IPS-15b (cell line): ENCODE measurements at regions not wholly inside any gene's neighbourhood (a gene's known extent, or its start where the extent isn't known, plus 50 kb on each side); places are given as distances from the start of the nearest gene placed in this dataset.
"Not testable (repeated sequence)": the region's sequence is repeated elsewhere in the genome, so short reads cannot be mapped to it uniquely, and the experiment has no call there.

Source experiments
- H3K27me3 ChIP-seq: one replicate; pipeline ENCODE4 v1.6.1; 2013; ENCODE audit warnings: low read length; ENCODE audit not compliant: control insufficient read depth, insufficient read depth
- H3K36me3 ChIP-seq: one replicate; pipeline ENCODE4 v1.6.1; 2013; ENCODE audit warnings: low read length; ENCODE audit not compliant: control insufficient read depth, insufficient read depth
- H3K4me1 ChIP-seq: one replicate; pipeline ENCODE4 v1.6.1; 2013; ENCODE audit warnings: mild to moderate bottlenecking, low read length; ENCODE audit not compliant: control insufficient read depth, insufficient read depth
- H3K4me3 ChIP-seq: one replicate; pipeline ENCODE4 v1.5.1; 2013; ENCODE audit warnings: low read depth, low read length
- H3K9ac ChIP-seq: one replicate; pipeline ENCODE4 v1.6.1; 2013; ENCODE audit warnings: low read depth, mild to moderate bottlenecking, low read length
- H3K9me3 ChIP-seq: one replicate; pipeline ENCODE4 v1.6.1; 2013; ENCODE audit warnings: mild to moderate bottlenecking, low read length; ENCODE audit not compliant: control insufficient read depth, insufficient read depth

DNA sequence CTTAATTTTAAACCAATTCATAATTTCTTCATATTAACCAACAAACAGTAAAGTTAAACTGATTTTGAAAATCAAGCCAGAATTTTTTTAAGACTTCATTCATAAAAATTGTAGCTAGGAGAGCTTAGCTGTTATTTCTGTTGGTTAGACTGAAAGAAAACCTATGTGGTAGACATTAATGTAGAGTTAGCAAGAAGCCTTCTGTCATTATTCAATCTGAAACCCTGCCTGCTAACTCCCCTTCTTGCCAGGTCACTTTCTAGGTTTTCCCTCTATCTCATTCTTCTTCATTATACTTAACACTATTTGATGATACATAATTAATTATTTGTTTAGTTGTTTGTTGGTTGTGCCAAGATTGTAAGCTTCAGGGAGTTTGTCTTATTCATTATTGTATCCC is 304.3 kb upstream of the MEF2C start:
- H3K27me3 ChIP-seq: no peaks in the 10 kb centered on the region
- no peak overlapping the region for H3K9ac ChIP-seq
- H3K36me3 ChIP-seq: no peaks in the 10 kb centered on the region
- no peak overlapping the region for H3K4me3 ChIP-seq
- H3K4me1 ChIP-seq: no peaks in the 10 kb centered on the region
- H3K9me3 ChIP-seq: no peaks in the 10 kb centered on the region

DNA sequence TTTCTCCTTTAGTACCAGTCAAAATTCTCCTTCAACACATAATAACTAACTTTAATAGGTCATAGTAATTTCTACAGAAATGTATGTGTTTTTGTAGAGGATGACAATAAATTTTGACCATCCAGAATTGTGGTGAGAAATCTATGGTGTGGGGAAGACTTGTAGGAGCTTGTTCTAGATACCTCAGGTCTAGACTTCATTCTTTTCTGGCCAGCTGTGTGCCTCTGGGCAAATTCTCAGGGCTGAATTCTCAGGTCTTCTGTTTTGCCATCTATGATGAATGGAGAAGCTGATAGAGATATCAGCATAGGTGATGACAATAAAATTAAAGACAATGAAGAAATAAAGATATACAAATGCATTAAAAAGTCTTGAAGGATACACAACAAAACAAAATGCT is 298.6 kb upstream of the MEF2C start:
- H3K36me3 ChIP-seq: no peaks in the 10 kb centered on the region
- no peaks in the 10 kb centered on the region for H3K9me3 ChIP-seq
- no peak overlapping the region for H3K9ac ChIP-seq
- no peaks in the 10 kb centered on the region for H3K4me1 ChIP-seq
- H3K27me3 ChIP-seq: no peaks in the 10 kb centered on the region
- no peak overlapping the region for H3K4me3 ChIP-seq

DNA sequence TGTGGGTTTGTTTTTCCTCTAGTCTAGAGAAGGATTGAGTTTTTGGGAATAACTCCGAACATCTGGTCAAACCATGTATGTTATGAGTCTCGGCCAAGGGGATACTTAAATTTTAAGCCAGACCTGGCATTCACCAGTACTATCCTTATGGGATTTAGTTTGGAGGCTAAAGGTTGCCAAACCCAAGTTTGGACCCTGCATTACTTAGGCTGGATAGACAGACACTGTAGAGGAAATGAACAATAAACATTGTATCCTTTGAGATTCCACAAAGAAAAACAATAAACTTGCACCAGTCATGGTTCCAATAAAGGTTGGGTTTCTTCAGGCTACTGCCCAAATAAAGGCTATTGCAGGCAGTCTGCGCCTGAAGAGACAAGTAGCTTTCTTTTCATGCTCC is 296.7 kb upstream of the MEF2C start:
- no peaks in the 10 kb centered on the region for H3K9me3 ChIP-seq
- H3K36me3 ChIP-seq: no peaks in the 10 kb centered on the region
- H3K27me3 ChIP-seq: no peaks in the 10 kb centered on the region
- no peaks in the 10 kb centered on the region for H3K4me1 ChIP-seq
- H3K9ac ChIP-seq: peak overlapping the region; percentile 3
- H3K4me3 ChIP-seq: no peak overlapping the region

DNA sequence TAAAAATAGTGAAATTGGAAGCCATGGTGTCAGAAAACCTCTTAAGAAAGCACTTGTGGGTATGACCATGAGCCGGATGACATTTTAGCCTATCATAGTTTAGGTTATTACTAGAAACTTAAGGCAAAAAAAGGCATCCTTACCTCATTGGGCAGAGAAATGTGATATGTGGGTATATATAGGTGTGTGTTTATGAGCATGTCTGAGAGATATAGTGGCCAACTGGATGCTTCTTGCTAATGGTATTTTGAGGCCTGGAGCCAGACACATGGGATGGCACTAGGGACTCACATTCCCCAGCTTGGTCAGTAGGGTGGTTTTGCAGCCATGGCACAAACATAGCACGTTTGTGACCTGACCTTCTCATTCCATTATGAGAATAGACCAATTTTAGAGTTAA is 295.6 kb upstream of the MEF2C start:
- no peaks in the 10 kb centered on the region for H3K27me3 ChIP-seq

DNA sequence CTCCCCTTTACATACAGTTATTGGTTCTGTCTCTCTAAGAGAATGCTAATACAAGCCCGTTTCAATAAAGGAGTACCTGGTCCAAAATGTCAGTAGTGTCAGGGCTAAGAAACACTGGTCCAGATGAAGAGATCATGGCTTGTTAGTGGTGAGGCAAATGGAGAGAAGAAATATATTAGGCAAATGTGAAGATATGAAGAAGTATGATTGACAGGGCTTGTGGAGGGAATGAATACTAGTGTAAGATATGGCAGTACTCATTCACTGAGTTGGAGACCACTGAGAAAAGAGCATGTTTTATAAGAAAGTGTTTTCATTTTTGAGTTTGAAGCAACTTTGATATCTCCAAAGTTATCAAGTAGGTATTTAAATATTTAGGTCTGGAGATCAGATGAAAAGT is 290.5 kb upstream of the MEF2C start:
- Histone ChIP-seq H3K4me1 (no peaks in the 10 kb centered on the region), H3K4me3 (no peak overlapping the region), H3K36me3 (no peaks in the 10 kb centered on the region), H3K9me3 (no peaks in the 10 kb centered on the region), H3K27me3 (no peaks in the 10 kb centered on the region), H3K9ac (no peak overlapping the region)

More for the DNA sequence above, 295.6 kb upstream of the MEF2C start:
- no peak overlapping the region for H3K4me3 ChIP-seq
- H3K9ac ChIP-seq: no peak overlapping the region
- no peaks in the 10 kb centered on the region for H3K36me3 ChIP-seq
- no peaks in the 10 kb centered on the region for H3K9me3 ChIP-seq
- H3K4me1 ChIP-seq: no peaks in the 10 kb centered on the region

DNA sequence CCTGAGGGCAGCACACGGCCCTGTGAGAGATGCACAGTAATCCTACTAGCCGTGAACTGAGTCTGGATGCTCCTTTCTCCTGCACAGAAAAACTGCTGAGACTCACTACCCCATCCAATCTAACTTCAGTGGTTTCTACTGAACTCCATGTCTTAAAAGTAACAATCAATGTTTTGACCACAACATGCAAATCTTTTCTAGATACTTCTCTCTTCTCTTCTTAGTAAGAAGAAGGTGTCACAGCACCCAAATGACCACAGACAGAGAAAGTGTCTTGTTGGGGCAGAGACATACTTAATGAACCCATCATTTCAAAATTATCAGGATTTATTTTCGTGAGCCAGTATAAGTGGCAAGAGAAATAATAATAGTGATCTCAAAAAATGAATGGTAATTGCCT is 285.8 kb upstream of the MEF2C start:
- Histone ChIP-seq H3K9me3 (no peaks in the 10 kb centered on the region), H3K9ac (no peak overlapping the region), H3K4me3 (no peak overlapping the region), H3K36me3 (no peaks in the 10 kb centered on the region), H3K4me1 (peaks cover 9% of the 10 kb centered on the region), H3K27me3 (no peaks in the 10 kb centered on the region)

DNA sequence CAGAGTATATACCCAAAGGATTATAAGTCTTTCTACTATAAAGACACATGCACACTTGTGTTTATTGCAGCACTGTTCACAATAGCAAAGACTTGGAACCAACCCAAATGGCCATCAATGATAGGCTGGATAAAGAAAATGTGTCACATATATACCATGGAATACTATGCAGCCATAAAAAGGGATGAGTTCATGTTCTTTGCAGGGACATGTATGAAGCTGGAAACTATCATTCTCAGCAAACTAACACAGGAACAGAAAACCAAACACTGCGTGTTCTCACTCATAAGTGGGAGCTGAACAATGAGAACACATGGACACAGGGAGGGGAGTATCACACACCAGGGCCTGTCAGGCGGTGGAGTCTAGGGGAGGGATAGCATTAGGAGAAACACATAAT is 281.7 kb upstream of the MEF2C start:
- not testable (repeated sequence) for H3K27me3 ChIP-seq, H3K4me1 ChIP-seq, H3K9ac ChIP-seq, H3K9me3 ChIP-seq, H3K4me3 ChIP-seq, H3K36me3 ChIP-seq

DNA sequence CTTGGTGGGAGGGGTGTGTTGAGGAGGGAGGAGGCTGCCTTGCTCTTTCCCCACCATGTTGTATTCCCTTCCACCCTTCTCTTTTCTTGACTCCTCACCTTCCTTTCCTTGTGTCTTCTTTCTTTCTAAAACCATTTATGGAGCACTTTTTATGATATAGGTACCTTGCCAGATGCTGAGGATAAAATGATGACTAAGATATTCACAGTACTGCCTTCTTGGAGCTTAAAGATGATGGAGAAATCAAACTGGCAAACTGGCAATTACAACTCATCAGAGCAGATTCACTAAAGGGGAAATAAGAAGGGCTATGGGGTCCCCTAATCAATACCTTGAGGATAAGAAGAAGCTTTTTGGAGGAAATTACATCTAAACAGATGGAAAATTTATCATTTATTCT is 273.2 kb upstream of the MEF2C start:
- Histone ChIP-seq H3K36me3 (no peaks in the 10 kb centered on the region), H3K4me3 (no peak overlapping the region), H3K27me3 (no peaks in the 10 kb centered on the region), H3K9ac (no peak overlapping the region), H3K4me1 (no peaks in the 10 kb centered on the region), H3K9me3 (no peaks in the 10 kb centered on the region)

DNA sequence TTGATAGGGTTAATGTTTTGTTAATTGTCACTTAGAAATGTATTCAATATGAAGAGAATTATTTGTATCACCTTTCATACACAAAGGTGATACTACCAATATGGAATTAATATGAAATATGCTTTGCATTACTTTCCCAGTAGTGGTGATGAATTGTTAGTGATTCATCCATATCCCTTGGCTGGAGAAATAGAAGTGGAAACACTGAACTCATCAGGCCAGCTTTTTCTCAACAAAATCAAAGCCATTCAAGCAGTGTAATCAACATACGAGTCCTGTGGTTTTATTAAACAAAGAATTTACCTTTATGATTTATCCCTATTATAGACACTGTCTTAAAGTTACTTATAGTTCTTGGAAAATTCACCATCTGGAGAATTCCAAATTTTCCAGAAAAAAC is 264.0 kb upstream of the MEF2C start:
- Histone ChIP-seq H3K9me3 (no peaks in the 10 kb centered on the region), H3K4me3 (no peak overlapping the region)

DNA sequence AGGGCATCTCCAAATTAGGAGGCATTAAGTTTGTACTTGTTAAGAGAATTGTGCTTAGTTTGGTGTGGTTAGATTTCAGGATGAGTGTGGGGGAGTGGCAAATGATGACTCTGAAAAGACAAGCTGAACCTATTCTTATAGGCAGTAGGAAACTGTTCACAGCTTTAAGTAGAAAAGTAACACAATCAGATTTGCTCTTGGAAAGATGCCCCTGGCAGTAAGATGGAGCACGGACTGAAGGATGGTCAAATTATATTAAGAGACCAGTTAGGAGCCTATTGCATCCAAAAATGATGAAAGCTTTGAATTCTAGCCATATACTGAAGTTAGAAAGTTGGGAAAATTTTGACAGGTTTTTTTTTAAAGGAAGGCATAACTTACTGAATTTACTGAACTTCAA is 254.2 kb upstream of the MEF2C start:
- peaks cover 4% of the 10 kb centered on the region for H3K4me1 ChIP-seq
- no peaks in the 10 kb centered on the region for H3K36me3 ChIP-seq
- H3K9ac ChIP-seq: no peak overlapping the region
- no peak overlapping the region for H3K4me3 ChIP-seq
- H3K9me3 ChIP-seq: no peaks in the 10 kb centered on the region
- H3K27me3 ChIP-seq: no peaks in the 10 kb centered on the region

More for the DNA sequence above, 264.0 kb upstream of the MEF2C start:
- H3K36me3 ChIP-seq: no peaks in the 10 kb centered on the region
- H3K27me3 ChIP-seq: no peaks in the 10 kb centered on the region
- no peak overlapping the region for H3K9ac ChIP-seq
- H3K4me1 ChIP-seq: no peaks in the 10 kb centered on the region

DNA sequence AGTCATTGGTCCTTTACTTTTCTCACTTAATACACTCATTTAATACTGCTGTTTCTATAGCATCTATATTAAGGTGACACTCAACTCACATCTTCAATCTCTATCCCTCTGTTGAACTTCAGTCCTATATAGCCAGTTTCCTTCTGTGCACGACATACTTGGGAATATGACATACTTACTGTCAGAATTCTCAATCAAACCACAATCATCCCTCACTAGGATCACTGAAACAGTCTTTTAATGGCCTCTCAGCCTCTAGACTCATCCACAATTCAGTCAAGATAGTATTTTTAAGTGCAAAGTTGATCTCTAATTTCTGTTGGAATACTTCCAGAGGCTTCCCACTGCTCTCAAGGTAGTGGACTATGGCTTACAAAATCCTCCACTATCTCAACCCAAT is 251.0 kb upstream of the MEF2C start:
- H3K27me3 ChIP-seq: no peaks in the 10 kb centered on the region
- peaks cover 4% of the 10 kb centered on the region for H3K4me1 ChIP-seq
- H3K9me3 ChIP-seq: no peaks in the 10 kb centered on the region
- H3K4me3 ChIP-seq: no peak overlapping the region
- no peak overlapping the region for H3K9ac ChIP-seq
- H3K36me3 ChIP-seq: no peaks in the 10 kb centered on the region

DNA sequence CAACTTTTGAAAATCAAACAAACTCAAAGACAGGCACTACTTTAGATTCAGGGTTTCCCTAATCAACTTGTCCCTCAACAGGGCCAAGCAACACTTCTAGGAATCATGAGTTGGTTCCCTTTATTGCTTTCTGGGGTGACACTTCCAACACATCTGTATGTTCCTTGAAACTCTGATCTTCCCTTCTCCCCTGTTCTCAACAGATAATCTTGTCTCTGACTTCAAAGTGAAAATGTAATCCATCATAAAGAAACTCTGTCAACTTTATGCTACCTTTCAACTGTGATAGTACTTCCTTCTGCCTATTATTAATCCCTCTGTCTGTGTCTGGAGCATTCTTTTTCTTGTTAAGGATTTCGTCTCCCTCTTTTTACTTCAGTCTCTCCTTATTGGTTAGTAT is 250.1 kb upstream of the MEF2C start:
- peaks cover 4% of the 10 kb centered on the region for H3K4me1 ChIP-seq
- no peak overlapping the region for H3K4me3 ChIP-seq
- H3K9ac ChIP-seq: no peak overlapping the region
- H3K9me3 ChIP-seq: no peaks in the 10 kb centered on the region
- H3K36me3 ChIP-seq: no peaks in the 10 kb centered on the region
- no peaks in the 10 kb centered on the region for H3K27me3 ChIP-seq

DNA sequence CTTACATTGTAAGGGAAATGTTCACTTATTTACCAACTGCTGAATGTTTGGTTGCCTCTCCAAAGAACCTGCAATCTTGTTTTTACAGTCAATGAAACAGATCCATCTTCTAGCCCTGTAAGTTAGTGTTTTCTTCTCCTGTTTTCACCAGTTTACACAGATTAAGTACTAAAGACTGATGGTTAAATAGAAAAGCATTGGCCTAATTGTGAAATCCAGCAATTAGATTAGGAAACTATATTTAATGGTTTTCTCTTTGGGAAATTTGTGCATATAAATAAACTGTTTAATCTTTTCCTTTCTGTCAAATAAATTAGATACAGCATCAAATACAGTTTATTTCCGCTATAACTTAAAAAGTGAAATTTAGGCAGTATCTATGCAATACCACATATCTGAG is 247.9 kb upstream of the MEF2C start:
- no peaks in the 10 kb centered on the region for H3K9me3 ChIP-seq
- H3K4me1 ChIP-seq: no peaks in the 10 kb centered on the region
- no peaks in the 10 kb centered on the region for H3K27me3 ChIP-seq
- no peak overlapping the region for H3K9ac ChIP-seq
- H3K36me3 ChIP-seq: no peaks in the 10 kb centered on the region
- H3K4me3 ChIP-seq: no peak overlapping the region
